MCF 10A (cell line): ENCODE measurements at regions not wholly inside any gene's neighbourhood (a gene's known extent, or its start where the extent isn't known, plus 50 kb on each side); places are given as distances from the start of the nearest gene placed in this dataset.

Experiments
- BruUV-seq: library from RNA; stranded (reverse); fragments of 400-500 nt; replicated peaks from 2 replicates; lab custom pipeline; 2021; lab: Mats Ljungman, UMichigan
- CTCF ChIA-PET: fragments of 300-600 bp; sonication (Branson Sonifier 250); formaldehyde crosslinking; extraction: SDS; loops from one replicate; lab custom pipeline; 2021; ENCODE audit warnings: antibody characterized with exemption, inconsistent platforms; lab: Yijun Ruan, JAX
- POLR2A ChIA-PET: fragments of 300-600, 350-650 bp; sonication (Branson Sonifier 250); formaldehyde crosslinking; extraction: SDS; loops from one replicate; lab custom pipeline; 2020; ENCODE audit warnings: antibody characterized with exemption, inconsistent platforms; lab: Yijun Ruan, JAX
- DNase-seq: peaks from one replicate; pipeline ENCODE4 v3.0.0-alpha.2; 2018; ENCODE audit not compliant: unreplicated experiment
- H3K27ac Mint-ChIP-seq: one replicate; pipeline ENCODE4 v1.8.0; 2022; ENCODE audit warnings: mild to moderate bottlenecking, low read depth, mixed read lengths; ENCODE audit not compliant: unreplicated experiment
- H3K27me3 Mint-ChIP-seq: one replicate; pipeline ENCODE4 v1.8.0; 2022; ENCODE audit warnings: mixed read lengths; ENCODE audit not compliant: insufficient read depth, unreplicated experiment
- H3K36me3 Mint-ChIP-seq: one replicate; pipeline ENCODE4 v1.8.0; 2022; ENCODE audit warnings: mild to moderate bottlenecking, moderate library complexity, mixed read lengths; ENCODE audit not compliant: insufficient read depth, unreplicated experiment
- H3K4me1 Mint-ChIP-seq: one replicate; pipeline ENCODE4 v1.8.0; 2022; ENCODE audit warnings: mixed read lengths; ENCODE audit not compliant: insufficient read depth, unreplicated experiment
- H3K4me3 Mint-ChIP-seq: one replicate; pipeline ENCODE4 v1.8.0; 2022; ENCODE audit warnings: mild to moderate bottlenecking, moderate library complexity, mixed read lengths; ENCODE audit not compliant: unreplicated experiment
- H3K9me3 Mint-ChIP-seq: one replicate; pipeline ENCODE4 v1.8.0; 2022; ENCODE audit warnings: mixed read lengths; ENCODE audit not compliant: unreplicated experiment
- CTCF ChIP-seq: fragments of 200-600 bp; IDR thresholded peaks from one replicate; pipeline ENCODE4 v1.8.0; 2022; ENCODE audit warnings: antibody characterized with exemption, mild to moderate bottlenecking; ENCODE audit not compliant: unreplicated experiment
- intact Hi-C: fragments of 100-400 bp; cut with micrococcal nuclease; formaldehyde crosslinking; loops from 2 replicates; pipeline ENCODE4 v1.14.1; 2022

- no peak overlapping the region for H3K4me3 Mint-ChIP-seq
- POLR2A ChIA-PET, result no interaction called here
- H3K27me3 Mint-ChIP-seq, result no peaks in the 10 kb centered on the region
- CTCF ChIA-PET, result no interaction called here
- no peak overlapping the region for H3K27ac Mint-ChIP-seq
- no TSS peak for BruUV-seq
- intact Hi-C loops, result no loop called here
- DNase-seq, result no peak
- H3K4me1 Mint-ChIP-seq, result no peaks in the 10 kb centered on the region
- H3K36me3 Mint-ChIP-seq, result no peaks in the 10 kb centered on the region
- H3K9me3 Mint-ChIP-seq, result no peaks in the 10 kb centered on the region
- TF ChIP-seq CTCF, result no peak
These were observed 374.4 kb upstream of the DDI1 start for GRCh38 chr11:103661991-103662390.

GRCh38 chr11:103662880-103663279 is 373.6 kb upstream of the DDI1 start:
- Mint-ChIP-seq H3K27me3 (no peaks in the 10 kb centered on the region), H3K9me3 (no peaks in the 10 kb centered on the region), H3K36me3 (no peaks in the 10 kb centered on the region), H3K27ac (no peak overlapping the region), H3K4me3 (no peak overlapping the region), H3K4me1 (no peaks in the 10 kb centered on the region)
- intact Hi-C loops, result no loop called here
- DNase-seq, result no peak
- ChIA-PET POLR2A (no interaction called here), CTCF (interaction anchor here (0.6 to 1.1 kb wide), 4 partner anchors 9 to 803 kb away, joined by 3 to 4 read pairs (median 4); no protein-coding TSS in a partner anchor)
- no TSS peak for BruUV-seq
- TF ChIP-seq CTCF, result no peak

GRCh38 chr11:103668859-103669258 is 367.6 kb upstream of the DDI1 start:
- no peaks in the 10 kb centered on the region for H3K27me3 Mint-ChIP-seq
- ChIA-PET CTCF (interaction anchor here (0.9 to 3.6 kb wide), 2 partner anchors 13 to 65 kb away, joined by 3 to 23 read pairs; no protein-coding TSS in a partner anchor), POLR2A (interaction anchor here (0.7 kb wide), 1 partner anchor 1094 kb away, joined by 3 read pairs; no protein-coding TSS in a partner anchor)
- BruUV-seq, result no TSS peak
- H3K9me3 Mint-ChIP-seq, result no peaks in the 10 kb centered on the region
- no peak overlapping the region for H3K4me3 Mint-ChIP-seq
- no peaks in the 10 kb centered on the region for H3K4me1 Mint-ChIP-seq
- no peak overlapping the region for H3K27ac Mint-ChIP-seq
- no peaks in the 10 kb centered on the region for H3K36me3 Mint-ChIP-seq
- DNase-seq, result no peak
- TF ChIP-seq CTCF, result no peak
- intact Hi-C loops, result no loop called here

- DNase-seq, result no peak
- TF ChIP-seq CTCF, result peak; percentile 17
- no peak overlapping the region for H3K4me3 Mint-ChIP-seq
- H3K27ac Mint-ChIP-seq, result no peak overlapping the region
- no TSS peak for BruUV-seq
- ChIA-PET POLR2A (interaction anchor here (0.6 to 0.7 kb wide), 4 partner anchors 11 to 1099 kb away, joined by 3 read pairs; no protein-coding TSS in a partner anchor), CTCF (interaction anchor here (0.6 to 3.6 kb wide), 3 partner anchors 8 to 1885 kb away, joined by 3 to 23 read pairs (median 3); no protein-coding TSS in a partner anchor)
- intact Hi-C loops, result no loop called here
- H3K9me3 Mint-ChIP-seq, result no peaks in the 10 kb centered on the region
- H3K36me3 Mint-ChIP-seq, result peaks cover 2% of the 10 kb centered on the region
- no peaks in the 10 kb centered on the region for H3K4me1 Mint-ChIP-seq
- H3K27me3 Mint-ChIP-seq, result no peaks in the 10 kb centered on the region
These were observed 365.2 kb upstream of the DDI1 start for GRCh38 chr11:103671143-103671651.
